ENCODE measurements at regions not wholly inside any gene's neighbourhood (a gene's known extent, or its start where the extent isn't known, plus 50 kb on each side); places are given as distances from the start of the nearest gene placed in this dataset.

DNA sequence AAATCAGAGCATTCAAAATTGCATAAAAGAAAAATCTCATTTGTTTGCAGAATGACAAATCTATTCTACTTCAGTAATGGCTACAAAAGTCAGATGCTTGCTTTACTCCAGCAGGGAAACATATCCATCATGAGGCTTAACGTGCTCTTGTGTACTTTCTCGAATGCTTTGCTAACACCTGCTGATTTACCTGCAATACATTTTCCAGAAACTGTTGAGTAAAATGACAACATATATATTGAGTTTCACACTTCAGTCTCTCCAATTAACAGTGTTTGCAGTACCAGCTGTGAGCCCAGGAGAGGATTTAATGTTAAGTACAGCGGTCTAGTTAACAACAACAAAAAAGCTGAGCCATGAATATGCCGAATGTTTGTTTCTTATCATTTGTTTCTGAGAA lies 391.5 kb upstream of the SMC2 start:
- TF ChIP-seq, protein P1, sequence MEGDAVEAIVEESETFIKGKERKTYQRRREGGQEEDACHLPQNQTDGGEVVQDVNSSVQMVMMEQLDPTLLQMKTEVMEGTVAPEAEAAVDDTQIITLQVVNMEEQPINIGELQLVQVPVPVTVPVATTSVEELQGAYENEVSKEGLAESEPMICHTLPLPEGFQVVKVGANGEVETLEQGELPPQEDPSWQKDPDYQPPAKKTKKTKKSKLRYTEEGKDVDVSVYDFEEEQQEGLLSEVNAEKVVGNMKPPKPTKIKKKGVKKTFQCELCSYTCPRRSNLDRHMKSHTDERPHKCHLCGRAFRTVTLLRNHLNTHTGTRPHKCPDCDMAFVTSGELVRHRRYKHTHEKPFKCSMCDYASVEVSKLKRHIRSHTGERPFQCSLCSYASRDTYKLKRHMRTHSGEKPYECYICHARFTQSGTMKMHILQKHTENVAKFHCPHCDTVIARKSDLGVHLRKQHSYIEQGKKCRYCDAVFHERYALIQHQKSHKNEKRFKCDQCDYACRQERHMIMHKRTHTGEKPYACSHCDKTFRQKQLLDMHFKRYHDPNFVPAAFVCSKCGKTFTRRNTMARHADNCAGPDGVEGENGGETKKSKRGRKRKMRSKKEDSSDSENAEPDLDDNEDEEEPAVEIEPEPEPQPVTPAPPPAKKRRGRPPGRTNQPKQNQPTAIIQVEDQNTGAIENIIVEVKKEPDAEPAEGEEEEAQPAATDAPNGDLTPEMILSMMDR (IDR thresholded peaks at IDR 0.05; ENCODE audit: low read length), result no peak
- no peak for TF ChIP-seq EZH2 (IDR thresholded peaks at IDR 0.05; ENCODE audit: borderline replicate concordance, low read length)
